ENCODE measurements at regions not wholly inside any gene's neighbourhood (a gene's known extent, or its start where the extent isn't known, plus 50 kb on each side); places are given as distances from the start of the nearest gene placed in this dataset.
"Not testable (repeated sequence)": the region's sequence is repeated elsewhere in the genome, so short reads cannot be mapped to it uniquely, and the experiment has no call there.

DNA sequence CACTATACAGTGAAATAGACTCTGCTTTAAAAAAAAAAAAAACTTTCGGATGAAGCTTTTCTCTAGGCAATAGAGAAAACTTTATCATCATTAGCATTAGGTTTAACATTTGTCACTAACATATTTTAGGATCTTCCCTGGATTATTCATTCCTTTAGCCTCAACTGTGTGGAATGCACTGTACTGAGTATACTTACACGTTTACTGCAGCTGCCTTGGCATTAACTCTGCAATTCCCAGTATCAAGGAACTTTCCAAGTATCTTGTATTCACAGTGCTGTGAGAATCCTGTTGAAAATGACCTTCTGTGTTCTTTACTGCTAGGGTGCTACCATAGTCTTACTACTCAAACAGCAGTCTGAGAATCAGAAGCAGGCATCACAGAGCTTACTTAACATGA lies 328.2 kb upstream of the COL3A1 start:
- DNase-seq = no peak

DNA sequence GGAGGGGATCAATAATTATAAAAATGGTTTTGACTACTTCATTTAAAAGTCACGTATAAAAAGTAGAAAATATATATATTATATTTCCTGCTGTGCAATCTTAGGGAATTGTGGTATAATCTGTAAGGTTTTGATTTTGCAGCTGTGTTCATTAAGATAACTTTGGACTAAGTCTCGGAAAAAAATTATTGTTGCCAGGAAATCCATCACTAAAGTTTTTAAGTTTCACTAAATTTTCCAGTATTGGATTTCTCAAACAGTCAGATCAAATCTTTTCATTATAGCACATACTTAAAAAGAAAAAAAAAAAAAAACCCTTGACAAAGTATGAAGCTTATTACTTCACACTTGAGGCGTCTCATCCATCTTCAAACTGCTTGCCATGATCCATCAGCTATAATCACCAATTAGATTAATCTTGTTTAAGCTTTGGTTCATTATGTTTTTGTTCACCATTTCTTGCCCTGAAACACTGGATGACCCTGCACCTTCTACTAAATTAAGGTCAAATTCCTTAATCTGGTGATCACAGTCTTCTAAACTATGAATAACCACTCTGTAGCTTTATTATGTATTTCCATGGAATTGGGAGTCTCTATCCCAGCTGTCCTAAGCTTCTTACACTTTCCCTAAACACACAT lies 326.6 kb upstream of the COL3A1 start:
- no peak for DNase-seq

DNA sequence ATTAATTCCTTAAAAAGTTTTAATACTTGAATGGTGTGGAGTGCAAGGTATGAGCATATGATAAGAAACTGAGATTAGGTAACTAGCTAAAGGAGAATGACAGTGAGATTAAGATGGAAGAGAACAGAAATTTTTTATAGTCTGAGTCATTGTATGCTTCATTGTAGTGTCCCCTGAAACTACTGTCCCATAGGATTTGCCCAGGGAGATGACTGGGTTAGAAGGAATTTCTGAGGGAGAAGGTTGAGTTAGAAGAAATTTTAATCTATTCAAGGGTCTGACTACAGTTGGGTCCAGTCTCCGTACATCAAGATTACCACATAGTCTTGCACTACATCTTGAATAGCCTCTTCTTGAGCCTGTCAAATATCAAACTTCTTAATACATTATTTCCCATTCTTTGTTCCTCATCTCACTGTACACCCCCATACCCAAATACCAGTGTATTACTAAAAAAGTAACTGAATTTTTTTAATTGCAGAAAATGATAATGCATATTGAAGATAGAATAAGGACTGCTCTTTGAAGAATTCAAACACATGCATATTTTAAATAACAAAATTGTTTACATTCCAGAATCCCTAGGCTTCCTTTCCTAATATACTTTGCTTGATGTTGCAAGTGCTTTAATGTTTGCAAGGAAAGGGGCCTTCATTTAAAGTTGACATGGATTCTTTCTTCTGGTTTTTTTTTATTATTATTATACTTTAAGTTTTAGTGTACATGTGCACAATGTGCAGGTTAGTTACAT lies 314.3 kb upstream of the COL3A1 start:
- DNase-seq = no peak

DNA sequence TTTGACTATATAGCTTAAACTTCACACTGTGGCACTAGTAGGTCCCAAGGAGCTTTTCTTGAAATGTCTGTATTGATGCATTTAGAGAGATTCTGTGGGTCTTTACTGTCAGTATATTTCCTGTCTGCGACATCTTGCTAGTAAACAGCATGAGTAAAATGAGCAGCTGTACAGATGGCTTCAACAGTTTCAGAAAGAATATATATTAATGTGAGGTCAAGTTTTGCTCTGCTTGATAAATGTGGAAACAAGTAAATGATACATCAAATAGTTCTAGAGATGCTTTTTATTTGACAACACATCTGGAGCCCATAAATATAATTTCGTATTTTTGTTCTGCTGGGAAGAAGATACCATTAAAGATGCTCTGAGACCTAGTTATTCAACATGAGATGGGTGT lies 310.9 kb upstream of the COL3A1 start:
- DNase-seq = no peak

DNA sequence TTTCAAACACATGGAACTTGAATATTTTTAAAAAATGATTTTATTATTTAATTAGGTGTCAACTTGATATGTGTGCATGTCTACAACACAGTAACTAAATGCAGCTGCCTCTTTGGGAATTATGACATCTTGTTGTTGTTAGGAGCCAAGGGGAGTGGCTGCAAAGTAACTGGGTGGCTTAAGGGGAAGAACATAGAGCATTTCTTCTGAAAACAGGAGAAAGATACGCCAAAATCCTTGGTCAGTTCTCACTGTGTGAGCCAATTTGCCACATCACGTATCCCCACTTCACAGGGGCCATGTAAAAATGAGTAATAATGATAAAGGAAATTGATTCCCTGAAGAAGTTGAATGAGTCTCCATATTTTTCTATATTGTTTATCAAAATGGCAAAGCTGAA lies 309.8 kb upstream of the COL3A1 start:
- no peak for DNase-seq

DNA sequence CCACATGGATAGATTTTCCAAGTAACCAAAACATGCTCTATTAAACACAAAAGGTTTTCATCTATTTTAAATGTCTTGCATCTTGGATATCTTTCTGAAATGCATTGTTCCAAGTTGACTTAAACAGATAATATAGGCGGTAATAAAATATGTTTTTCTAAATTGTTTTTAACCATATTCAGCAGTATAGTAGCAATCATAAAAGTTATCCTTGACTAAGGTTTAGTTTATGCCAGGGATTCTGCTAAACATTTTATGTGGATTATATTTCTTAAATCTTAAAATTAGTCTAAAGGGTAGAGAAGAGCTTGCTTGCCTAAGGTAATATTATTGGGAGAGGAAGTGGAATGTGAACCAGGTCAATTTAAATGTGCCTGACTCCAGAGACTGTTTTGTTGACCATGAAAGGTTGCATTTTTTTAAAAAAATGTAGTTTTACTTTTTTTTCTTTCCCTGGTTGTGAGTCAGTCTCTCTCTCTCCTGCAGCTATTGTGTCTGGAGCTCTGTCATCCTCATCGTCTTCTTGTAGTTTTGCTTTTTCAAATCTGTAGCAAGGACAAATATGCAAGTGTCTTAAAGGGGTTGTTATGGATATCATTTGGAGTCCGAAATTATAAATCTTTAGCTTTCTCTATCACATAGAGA lies 309.1 kb upstream of the COL3A1 start:
- no peak for DNase-seq

DNA sequence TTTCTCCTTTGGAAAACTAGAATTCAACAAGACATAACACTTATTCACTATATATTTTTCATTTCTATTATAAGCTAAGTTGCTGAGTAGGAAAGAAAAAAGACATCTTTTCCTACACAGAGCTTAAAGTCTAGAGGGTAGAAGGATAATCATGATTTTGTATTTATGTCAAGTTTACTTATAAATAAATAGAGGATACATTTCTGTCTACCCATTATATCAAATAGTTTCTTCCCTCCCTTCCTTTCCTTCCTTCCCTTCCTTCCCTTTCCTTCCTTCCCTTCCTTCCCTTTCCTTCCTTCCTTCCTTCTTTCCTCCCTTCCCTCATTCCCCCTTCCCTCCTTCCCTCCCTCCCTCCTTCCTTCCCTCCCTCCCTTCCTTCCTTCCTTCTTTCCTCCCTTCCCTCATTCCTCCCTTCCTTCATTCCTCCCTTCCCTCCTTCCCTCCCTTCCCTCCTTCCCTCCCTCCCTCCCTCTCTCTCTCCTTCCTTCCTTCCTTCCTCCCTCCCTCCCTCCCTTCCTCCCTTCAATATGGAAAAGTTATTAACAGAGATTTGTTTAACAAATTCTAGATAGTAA lies 308.4 kb upstream of the COL3A1 start:
- no peak for DNase-seq

DNA sequence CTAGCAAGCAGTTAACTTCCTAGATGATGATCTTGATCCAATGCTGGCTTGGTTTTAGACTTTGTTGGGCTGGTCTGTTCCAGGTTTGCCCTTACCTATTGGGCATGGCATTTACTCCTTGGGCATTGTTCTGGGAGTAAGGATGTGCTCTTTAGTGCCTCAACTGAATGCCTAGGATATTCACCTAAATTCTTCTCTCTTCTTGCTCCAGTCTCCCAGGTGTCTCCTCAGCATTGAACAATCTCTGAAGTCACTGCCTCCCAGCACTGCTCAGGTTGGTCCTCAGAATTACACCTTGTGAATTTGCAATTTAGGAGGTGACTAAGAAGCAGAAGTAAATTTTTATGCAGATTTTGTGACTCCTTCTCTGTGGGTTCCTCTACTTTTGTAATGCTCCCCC lies 307.7 kb upstream of the COL3A1 start:
- no peak for DNase-seq

DNA sequence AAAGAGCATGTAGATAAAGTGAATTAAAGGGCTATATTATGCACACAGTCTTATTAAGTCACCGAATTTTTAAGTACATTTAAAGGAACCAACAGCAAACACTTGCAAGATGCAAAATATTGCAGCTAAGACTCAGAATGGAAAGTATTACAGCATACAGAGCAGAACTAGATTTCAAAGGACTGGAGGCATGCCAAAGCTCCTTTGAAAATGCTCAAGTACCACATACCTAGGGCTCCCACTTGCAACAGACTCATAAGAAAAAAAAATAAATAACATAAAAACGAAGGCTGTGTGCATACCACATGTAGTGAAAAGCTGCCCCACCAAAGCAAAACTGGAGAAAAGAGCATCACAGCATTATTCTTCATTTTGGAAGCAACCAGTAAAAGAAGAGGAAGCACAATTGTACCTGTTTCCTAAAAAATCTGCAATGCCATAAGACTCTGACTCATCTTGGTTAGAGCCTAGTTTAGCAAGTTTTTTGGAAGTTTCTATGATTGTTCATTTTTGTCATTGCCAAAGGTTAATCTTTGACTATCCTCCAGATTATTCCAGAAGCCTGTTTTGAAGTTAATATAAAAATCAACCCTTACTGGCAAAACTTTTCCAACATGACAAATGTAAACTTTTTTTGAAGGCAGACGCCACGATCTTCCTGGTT lies 306.0 kb upstream of the COL3A1 start:
- DNase-seq = no peak

DNA sequence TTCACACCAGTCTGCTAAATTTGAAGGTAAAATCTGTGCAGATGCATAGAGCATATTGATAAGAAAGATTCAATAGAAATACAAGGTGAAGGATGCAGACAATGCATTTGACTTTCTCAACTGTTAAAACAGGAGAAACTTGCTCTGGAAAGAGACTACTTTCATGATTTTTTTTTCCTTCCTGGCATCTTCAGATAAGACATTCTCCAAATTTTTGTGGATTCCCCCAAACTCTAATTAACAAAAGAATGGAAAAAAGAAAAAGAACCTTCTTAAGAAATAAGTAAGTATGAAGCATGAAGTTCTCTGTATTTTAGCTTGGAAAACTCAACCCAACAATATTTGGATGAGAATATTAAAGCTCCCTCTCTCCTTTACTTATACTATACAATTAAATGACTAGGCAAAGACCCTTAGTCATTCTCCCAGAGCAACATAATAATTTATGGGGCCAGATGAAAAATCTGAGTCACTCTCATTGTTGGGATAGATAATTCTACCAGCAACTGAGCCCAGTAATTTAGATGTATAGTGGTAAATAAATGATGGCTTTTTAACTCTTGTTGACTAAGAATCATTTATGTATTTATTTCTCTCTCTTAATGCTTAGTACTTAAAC lies 298.7 kb upstream of the COL3A1 start:
- DNase-seq = no peak

DNA sequence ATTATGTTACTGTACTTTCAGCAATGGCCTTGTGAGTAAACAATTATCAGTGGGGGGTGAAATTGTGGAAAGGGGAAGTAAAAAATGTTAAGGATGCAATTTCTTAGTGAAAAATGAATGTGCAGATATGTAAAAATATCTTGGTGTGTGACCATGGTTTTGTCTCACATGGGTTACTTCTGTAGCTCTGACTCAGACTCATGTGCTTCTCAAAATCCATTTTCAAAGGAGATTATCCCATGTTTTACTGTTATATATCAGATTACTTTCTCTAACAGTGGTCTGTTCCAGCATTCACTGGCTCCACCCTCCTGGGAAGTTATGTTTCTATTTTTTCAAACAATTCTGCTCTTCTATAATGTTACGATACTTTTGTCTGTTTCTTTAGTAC lies 298.2 kb upstream of the COL3A1 start:
- DNase-seq = peak; percentile 21

DNA sequence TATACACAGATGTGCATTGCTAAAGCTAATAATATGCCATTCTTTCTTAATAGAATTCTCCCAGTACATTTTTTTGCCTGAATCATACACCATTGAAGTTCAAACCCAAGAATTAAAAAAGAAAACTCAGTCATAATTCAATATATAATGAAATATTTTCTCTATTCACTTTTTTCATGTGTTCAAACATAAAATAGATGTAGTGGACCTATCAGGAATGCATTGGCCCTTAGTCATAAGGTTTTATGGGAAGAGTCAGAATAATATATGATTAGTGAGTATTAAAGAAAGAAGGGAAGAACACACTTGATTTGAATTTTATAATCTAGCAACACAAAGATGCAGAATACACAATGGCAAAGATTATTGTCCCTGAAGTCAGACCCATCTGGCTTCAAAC lies 297.0 kb upstream of the COL3A1 start:
- no peak for DNase-seq

DNA sequence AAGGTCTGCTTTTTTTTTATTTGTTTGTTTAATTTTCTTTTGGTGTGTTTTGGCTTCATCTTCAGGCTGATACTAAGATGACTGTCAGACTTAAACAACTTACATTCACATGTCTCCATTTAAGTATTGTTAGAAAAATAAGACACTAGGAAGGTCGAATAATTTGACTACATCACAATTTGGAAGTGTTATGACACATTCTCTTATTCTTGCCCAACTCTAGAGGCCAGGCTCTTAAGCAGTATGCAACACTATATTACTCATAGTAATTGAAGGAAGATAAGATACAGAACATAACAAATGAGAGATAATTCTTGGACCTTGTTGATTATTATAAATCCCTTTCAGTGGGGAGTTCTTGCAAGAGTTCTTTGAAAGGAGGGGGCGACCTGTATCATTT lies 295.3 kb upstream of the COL3A1 start:
- DNase-seq = no peak

DNA sequence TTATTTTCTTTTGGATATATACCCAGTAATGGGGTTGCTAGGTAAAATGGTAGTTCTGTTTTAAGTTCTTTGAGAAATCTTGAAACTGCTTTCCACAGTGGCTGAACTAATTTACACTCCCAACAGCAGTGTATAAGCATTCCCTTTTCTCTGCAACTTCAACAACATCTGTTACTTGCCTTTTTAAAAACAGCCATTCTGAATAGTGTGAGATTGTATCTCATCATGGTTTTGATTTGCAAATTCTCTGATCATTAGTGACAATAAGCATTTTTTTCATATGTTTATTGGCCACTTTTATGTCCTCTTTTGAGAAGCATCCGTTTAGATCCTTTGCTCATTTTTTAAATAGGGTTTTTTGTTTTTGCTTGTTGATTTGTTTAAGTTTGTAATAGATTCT lies 291.3 kb upstream of the COL3A1 start:
- no peak for DNase-seq

DNA sequence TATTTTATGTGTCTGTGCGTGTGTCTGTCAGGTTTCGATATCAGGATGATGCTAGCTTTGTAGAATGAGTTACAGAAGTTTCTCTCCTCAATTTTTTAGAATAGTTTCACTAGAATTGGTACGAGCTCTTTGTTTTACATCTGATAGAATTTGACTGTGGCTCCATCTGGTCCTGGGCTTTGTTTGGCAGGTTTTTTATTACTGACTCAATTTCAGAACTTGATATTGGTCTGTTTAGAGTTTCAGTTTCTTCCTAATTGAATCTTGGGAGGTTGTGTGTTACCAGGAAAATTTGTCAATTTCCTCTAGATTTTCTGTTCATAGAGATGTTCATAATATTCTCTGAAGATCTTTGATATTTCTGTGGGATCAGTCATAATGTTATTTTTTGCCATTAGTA lies 289.4 kb upstream of the COL3A1 start:
- peak; percentile 16 for DNase-seq

DNA sequence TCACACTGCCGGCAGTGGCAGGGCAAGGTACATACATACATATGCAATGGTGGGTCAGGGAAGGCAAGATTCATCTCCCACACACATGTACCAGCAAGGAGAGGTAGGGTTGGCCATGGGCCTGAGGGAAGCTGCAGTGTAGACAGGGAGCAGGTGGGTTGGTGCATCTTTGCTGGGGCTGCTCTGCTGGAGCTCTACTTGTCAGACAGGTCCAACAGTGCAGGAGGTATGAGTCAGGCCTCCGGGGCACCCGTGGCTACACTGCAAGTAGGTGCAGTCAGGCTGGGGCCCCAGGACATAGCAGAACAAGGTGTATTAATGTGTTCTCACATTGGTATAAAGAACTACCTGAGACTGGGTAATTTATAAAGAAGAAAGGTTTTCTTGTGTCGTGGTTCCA lies 281.1 kb upstream of the COL3A1 start:
- DNase-seq = no peak

DNA sequence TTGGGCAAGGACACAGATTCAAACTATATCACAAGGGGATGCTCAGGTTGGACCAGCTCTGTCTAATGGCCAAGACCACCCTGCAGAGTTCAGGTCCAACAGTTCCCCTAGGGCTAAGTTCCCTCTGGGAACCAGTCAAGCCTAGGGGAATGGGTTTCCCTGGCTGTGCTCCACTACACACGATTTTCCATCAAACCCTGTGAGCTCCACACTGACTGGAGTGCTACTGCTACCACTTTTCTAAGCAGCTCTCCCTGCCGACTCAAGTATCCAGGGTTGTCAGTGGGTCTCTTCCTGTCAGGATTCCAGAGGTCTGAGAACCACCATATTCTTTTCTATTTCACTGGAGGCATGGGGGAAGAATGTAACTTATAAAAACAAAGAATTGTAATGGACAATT lies 280.4 kb upstream of the COL3A1 start:
- no peak for DNase-seq

DNA sequence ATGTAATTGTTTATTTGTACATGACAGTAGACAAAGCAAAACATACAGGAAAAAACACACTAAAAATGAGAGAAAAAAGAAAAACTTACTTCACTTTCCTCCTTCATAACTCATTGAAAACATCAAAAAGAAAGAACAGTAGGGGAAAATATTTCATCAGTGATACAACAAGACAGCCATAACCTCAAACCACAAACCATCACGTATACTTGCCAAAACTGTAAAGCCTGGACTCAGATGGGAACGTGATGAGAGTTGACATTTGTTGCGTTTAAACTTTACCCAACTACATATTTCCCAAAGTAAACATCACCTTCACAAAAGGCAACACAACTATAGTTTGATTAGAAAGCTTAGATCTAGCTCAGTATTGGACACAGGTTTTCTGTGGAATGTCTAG lies 278.2 kb upstream of the COL3A1 start:
- no peak for DNase-seq

DNA sequence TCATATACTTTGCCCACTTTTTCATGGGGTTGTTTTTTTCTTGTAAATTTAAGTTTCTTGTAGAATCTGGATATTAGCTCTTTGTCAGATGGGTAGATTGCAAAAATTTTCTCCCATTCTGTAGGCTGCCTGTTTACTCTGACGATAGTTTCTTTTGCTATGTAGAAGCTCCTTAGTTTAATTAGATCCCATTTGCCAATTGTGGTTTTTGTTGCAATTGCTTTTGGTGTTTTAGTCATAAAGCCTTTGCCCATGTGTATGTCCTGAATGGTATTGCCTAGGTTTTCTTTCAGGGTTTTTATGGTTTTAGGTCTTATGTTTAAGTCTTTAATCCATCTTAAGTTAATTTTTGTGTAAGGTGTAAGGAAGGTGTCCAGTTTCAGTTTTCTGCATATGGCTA lies 276.0 kb upstream of the COL3A1 start:
- DNase-seq = not testable (repeated sequence)

DNA sequence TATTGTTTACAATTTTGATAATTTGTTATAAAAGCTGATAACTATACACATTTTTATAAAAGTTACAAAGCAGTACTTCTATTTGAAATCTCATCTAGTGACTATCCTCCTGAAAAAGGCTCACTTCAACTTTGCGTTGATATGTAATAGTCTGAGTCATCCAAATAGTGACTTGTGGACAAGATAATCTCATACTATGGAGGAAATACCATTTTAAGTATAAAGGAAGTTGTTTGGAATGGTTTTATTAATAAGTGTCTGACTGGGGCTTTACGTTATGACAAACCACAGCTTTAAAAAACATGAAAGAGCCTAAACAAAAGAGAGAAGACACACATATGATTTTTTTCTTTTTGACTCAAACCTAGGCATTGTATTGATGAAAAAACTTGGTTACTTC lies 272.3 kb upstream of the COL3A1 start:
- DNase-seq = no peak

DNA sequence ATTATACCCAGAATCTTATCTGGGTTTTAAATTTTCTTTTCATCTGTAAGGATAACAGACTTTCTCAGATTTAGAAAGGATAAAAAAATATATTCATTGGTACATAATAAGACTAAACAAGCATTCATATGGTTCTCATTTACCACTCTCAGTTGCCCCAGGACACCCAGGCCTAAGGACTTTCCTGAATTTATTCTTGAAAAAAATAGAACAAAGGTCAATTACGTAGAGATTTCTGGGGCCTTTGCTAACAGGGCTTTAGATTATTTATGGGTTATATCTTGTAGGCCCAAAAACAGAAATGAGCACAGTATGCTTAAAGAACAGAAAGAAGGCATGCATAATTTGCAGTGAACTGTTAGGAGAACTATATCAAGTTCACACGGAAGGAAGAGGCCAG lies 269.0 kb upstream of the COL3A1 start:
- no peak for DNase-seq

DNA sequence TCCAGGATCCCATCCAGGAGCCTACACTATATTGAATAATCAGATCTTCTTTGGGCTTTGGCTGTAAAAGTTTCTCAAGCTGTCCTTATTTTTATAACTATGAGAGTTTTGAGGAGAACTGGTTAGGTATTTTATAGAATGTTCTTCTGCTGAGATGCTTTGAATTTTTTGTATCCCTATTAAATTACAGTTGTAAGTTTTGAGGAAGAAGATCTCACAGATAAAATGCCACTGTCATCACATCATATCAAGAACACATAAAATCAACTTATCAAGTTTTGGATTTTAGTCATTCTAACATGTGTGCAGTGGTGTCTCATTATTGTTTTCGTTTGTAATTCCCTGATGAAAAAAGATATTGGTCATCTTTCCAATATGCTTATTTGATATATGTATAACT lies 260.2 kb upstream of the COL3A1 start:
- DNase-seq = no peak
